HL-60 (cell line): ENCODE measurements at regions not wholly inside any gene's neighbourhood (a gene's known extent, or its start where the extent isn't known, plus 50 kb on each side); places are given as distances from the start of the nearest gene placed in this dataset.

Source experiments
- POLR2AphosphoS5 ChIP-seq: IDR thresholded peaks from 2 replicates; pipeline ENCODE4 v1.6.1; 2012; ENCODE audit warnings: low read depth
- TF ChIP-seq, protein P1 (sequence below): IDR thresholded peaks from one replicate; pipeline ENCODE4 v1.5.1; 2011; ENCODE audit warnings: low read length, control low read depth, inconsistent platforms; ENCODE audit not compliant: insufficient read depth

DNA sequence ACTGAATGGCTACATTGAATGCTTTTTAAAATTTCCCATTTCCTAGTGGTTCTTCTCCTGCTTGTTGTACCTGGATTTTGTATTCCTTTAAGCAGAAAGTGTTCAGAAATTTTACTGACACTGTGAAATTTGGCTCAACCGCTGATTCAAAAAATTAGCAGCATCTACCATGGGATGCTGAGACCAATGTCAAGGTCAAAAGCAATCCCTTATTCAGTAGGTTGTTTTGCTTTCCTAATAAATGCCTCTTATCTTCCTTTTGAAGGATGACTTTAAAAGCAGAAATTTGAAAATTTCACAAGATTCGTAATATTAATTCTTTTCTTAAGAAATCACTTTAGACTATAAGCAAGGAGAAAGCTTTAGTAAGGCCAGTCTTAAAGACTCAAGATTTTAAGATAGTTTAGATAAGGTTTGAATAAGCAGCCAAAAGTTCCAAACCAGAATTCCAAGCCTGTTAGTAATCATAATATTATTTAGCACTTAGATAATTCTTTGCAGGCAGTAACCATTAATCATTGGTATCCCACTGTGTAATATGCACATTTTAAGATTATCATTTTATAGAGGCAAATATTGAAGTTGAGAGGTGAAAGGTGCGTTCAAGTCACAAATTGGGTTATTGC lies 508.8 kb downstream of the ANKRD50 start:
- TF ChIP-seq, protein P1, sequence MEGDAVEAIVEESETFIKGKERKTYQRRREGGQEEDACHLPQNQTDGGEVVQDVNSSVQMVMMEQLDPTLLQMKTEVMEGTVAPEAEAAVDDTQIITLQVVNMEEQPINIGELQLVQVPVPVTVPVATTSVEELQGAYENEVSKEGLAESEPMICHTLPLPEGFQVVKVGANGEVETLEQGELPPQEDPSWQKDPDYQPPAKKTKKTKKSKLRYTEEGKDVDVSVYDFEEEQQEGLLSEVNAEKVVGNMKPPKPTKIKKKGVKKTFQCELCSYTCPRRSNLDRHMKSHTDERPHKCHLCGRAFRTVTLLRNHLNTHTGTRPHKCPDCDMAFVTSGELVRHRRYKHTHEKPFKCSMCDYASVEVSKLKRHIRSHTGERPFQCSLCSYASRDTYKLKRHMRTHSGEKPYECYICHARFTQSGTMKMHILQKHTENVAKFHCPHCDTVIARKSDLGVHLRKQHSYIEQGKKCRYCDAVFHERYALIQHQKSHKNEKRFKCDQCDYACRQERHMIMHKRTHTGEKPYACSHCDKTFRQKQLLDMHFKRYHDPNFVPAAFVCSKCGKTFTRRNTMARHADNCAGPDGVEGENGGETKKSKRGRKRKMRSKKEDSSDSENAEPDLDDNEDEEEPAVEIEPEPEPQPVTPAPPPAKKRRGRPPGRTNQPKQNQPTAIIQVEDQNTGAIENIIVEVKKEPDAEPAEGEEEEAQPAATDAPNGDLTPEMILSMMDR: no peak
- no peak for TF ChIP-seq POLR2AphosphoS5
